Glomerular visceral epithelial cell (primary cell): ENCODE measurements at regions not wholly inside any gene's neighbourhood (a gene's known extent, or its start where the extent isn't known, plus 50 kb on each side); places are given as distances from the start of the nearest gene placed in this dataset.
A peak's percentile ranks its signal among the peaks of the same experiment; 100 is the strongest.
"Not testable (repeated sequence)": the region's sequence is repeated elsewhere in the genome, so short reads cannot be mapped to it uniquely, and the experiment has no call there.

Source experiments
- DNase-seq: peaks from one replicate; pipeline ENCODE4 v3.0.0-alpha.2; 2016; ENCODE audit errors: extremely low spot score

- DNase-seq = no peak
Measured at GRCh38 chr9:29514862-29515261, 1941.6 kb upstream of the C9orf72 start.

GRCh38 chr9:29548436-29548835 is 1975.2 kb upstream of the C9orf72 start:
- no peak for DNase-seq

- no peak for DNase-seq
Measured at GRCh38 chr9:29555502-29555901, 1982.2 kb upstream of the C9orf72 start.

GRCh38 chr9:29556317-29556716 is 1983.0 kb upstream of the C9orf72 start:
- DNase-seq = peak; percentile 59

- no peak for DNase-seq
Measured at GRCh38 chr9:29556746-29557145, 1983.5 kb upstream of the C9orf72 start.

GRCh38 chr9:29564564-29564963 is 1991.3 kb upstream of the C9orf72 start:
- DNase-seq = no peak

GRCh38 chr9:29575219-29575618 is 2001.9 kb upstream of the C9orf72 start:
- no peak for DNase-seq

GRCh38 chr9:29588361-29588760 is 2015.1 kb upstream of the C9orf72 start:
- no peak for DNase-seq

GRCh38 chr9:29609282-29609681 is 2036.0 kb upstream of the C9orf72 start:
- no peak for DNase-seq

GRCh38 chr9:29613773-29614172 is 2040.5 kb upstream of the C9orf72 start:
- DNase-seq = no peak

GRCh38 chr9:29616844-29617243 is 2043.6 kb upstream of the C9orf72 start:
- no peak for DNase-seq

- DNase-seq = peak; percentile 78
Measured at GRCh38 chr9:29625292-29625731, 2052.0 kb upstream of the C9orf72 start.

- no peak for DNase-seq
Measured at GRCh38 chr9:29625931-29626330, 2052.7 kb upstream of the C9orf72 start.

GRCh38 chr9:29628856-29629255 is 2055.6 kb upstream of the C9orf72 start:
- not testable (repeated sequence) for DNase-seq

GRCh38 chr9:29637471-29638237 is 2064.4 kb upstream of the C9orf72 start:
- DNase-seq = no peak

- no peak for DNase-seq
Measured at GRCh38 chr9:29640507-29640906, 2067.2 kb upstream of the C9orf72 start.

GRCh38 chr9:29644514-29644913 is 2071.2 kb upstream of the C9orf72 start:
- DNase-seq = no peak

- DNase-seq = no peak
Measured at GRCh38 chr9:29647451-29647850, 2074.2 kb upstream of the C9orf72 start.

- no peak for DNase-seq
Measured at GRCh38 chr9:29648132-29648531, 2074.9 kb upstream of the C9orf72 start.

- no peak for DNase-seq
Measured at GRCh38 chr9:29648601-29649000, 2075.3 kb upstream of the C9orf72 start.

GRCh38 chr9:29656641-29657406 is 2083.5 kb upstream of the C9orf72 start:
- no peak for DNase-seq

- no peak for DNase-seq
Measured at GRCh38 chr9:29657821-29658220, 2084.5 kb upstream of the C9orf72 start.

- DNase-seq = no peak
Measured at GRCh38 chr9:29659014-29659413, 2085.7 kb upstream of the C9orf72 start.
